Gastroesophageal sphincter (tissue), 4 donors: ENCODE measurements at regions not wholly inside any gene's neighbourhood (a gene's known extent, or its start where the extent isn't known, plus 50 kb on each side); places are given as distances from the start of the nearest gene placed in this dataset.

Source experiments
- ATAC-seq: fragments of 150-250 bp; one replicate; pipeline ENCODE4 v1.9.1; 2016; ENCODE audit warnings: mild to moderate bottlenecking, moderate library complexity
- H3K27ac ChIP-seq, 4 donors: fragments of 200-600 bp; sonication (generic) in 3 of 4; 1 replicate in 3 of 4; 2 replicates in 1 of 4; pipeline ENCODE4 v1.5.1; 2016 to 2019
- H3K27me3 ChIP-seq: fragments of 200-600 bp; sonication (generic); one replicate; pipeline ENCODE4 v1.5.1; 2019
- H3K36me3 ChIP-seq, 2 donors: fragments of 200-600 bp; sonication (generic); one replicate each; pipeline ENCODE4 v1.5.1; 2019; ENCODE audit warnings: control low read depth in 1 of 2
- H3K4me1 ChIP-seq, 3 donors: fragments of 200-600 bp; sonication (generic); 1 replicate in 2 of 3; 2 replicates in 1 of 3; pipeline ENCODE4 v1.5.1; 2016 to 2019; ENCODE audit warnings: control low read depth in 2 of 3
- H3K4me3 ChIP-seq, 2 donors: fragments of 200-600 bp; sonication (generic); one replicate each; pipeline ENCODE4 v1.5.1; 2019; ENCODE audit warnings: mild to moderate bottlenecking in 1 of 2, moderate library complexity in 1 of 2
- H3K9me3 ChIP-seq, 3 donors: fragments of 200-600 bp; sonication (generic); one replicate each; pipeline ENCODE4 v1.5.1; 2017 to 2019; ENCODE audit warnings: control low read depth in 2 of 3
- EP300 ChIP-seq: sonication (generic); formaldehyde crosslinking; IDR thresholded peaks from one replicate; pipeline ENCODE4 v1.6.1; 2017; ENCODE audit warnings: antibody characterized with exemption, mild to moderate bottlenecking
- POLR2A ChIP-seq, 2 donors: fragments of 450-650 bp; IDR thresholded peaks; one replicate each; pipeline ENCODE4 v1.6.1; 2017; ENCODE audit warnings: antibody characterized with exemption in 2 of 2, mild to moderate bottlenecking in 2 of 2, moderate library complexity in 1 of 2
- POLR2AphosphoS5 ChIP-seq: sonication (generic); formaldehyde crosslinking; IDR thresholded peaks from one replicate; pipeline ENCODE4 v1.6.1; 2017; ENCODE audit warnings: antibody characterized with exemption
- WGBS, 2 donors: methylation state at CpG; one replicate each; pipeline ENCODE4 v1.1.5; 2018; ENCODE audit warnings: low coverage in 1 of 2; 5-methylcytosine and 5-hydroxymethylcytosine counted together
- TF ChIP-seq, protein P1 (sequence below), 4 experiments: fragments of 200-600 bp in 2 of 4; fragments of 450-650 bp in 2 of 4; sonication (generic) in 1 of 4; IDR thresholded peaks; one replicate each; pipeline ENCODE4 v1.5.1; 2017 to 2019; ENCODE audit warnings: antibody characterized with exemption in 4 of 4, mild to moderate bottlenecking in 2 of 4, moderate library complexity in 2 of 4

DNA sequence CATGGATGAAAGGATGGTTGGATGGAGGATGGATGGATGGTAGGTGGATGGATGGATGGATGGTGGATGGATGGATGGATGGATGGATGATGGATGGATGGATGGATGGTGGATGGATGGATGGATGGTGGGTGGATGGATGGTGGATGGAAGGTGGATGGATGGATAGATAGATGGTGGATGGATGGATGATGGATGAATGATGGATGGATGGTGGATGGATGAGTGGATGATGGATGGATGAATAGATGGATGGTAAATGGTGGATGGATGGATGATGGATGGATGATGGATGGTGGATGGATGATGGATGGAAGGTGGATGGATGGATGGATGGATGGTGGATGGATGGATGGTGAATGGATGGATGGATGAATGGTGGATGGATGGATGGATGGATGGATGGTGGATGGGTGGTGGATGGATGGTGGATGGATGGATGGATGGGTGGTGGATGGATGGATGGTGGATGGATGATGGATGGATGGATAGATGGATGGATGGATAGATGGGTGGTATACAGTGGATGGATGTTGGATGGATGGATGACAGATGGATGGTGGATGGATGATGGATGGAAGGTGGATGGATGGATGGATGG, 350.8 kb downstream of the BRD1 start:
- no peaks in the 10 kb centered on the region for H3K36me3 ChIP-seq
- H3K9me3 ChIP-seq = peaks cover 0 to 4% (median 0%) of the 10 kb centered on the region in 3 donors
- no peak for ATAC-seq
- peaks cover 0 to 4% (median 0%) of the 10 kb centered on the region in 3 donors for H3K4me1 ChIP-seq
- H3K27me3 ChIP-seq = peaks cover 42% of the 10 kb centered on the region
- H3K27ac ChIP-seq = no peak overlapping the region
- H3K4me3 ChIP-seq = no peak overlapping the region
- TF ChIP-seq, protein P1, sequence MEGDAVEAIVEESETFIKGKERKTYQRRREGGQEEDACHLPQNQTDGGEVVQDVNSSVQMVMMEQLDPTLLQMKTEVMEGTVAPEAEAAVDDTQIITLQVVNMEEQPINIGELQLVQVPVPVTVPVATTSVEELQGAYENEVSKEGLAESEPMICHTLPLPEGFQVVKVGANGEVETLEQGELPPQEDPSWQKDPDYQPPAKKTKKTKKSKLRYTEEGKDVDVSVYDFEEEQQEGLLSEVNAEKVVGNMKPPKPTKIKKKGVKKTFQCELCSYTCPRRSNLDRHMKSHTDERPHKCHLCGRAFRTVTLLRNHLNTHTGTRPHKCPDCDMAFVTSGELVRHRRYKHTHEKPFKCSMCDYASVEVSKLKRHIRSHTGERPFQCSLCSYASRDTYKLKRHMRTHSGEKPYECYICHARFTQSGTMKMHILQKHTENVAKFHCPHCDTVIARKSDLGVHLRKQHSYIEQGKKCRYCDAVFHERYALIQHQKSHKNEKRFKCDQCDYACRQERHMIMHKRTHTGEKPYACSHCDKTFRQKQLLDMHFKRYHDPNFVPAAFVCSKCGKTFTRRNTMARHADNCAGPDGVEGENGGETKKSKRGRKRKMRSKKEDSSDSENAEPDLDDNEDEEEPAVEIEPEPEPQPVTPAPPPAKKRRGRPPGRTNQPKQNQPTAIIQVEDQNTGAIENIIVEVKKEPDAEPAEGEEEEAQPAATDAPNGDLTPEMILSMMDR (IDR thresholded peaks at IDR 0.05) = no peak
- TF ChIP-seq EP300 (no peak), POLR2AphosphoS5 (no peak), POLR2A (IDR thresholded peaks at IDR 0.05) (no peak)

DNA sequence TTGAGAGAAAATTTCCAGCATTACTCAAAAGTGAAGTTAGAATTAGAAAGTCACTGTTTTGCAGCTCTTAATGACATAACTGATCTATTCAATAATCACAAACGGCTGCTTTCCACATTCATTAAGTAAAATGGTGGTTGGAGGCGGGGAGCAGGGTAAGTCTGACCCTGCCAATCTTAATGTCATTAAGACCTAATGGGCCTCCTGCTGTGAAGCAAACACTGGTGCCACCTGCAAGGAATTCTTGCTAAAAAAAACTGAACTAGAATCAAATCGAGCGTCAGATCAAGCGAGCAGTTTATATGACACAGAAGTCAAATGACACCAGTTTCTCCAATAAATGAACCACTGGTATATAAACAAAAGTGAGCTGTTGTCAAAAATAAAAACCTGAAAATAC, 351.5 kb downstream of the BRD1 start:
- 76 to 84% methylated on average over 4 to 5 of the region's 5 CpGs for WGBS, 2 donors
- H3K9me3 ChIP-seq = peaks cover 0 to 4% (median 0%) of the 10 kb centered on the region in 3 donors
- TF ChIP-seq EP300 (no peak), POLR2AphosphoS5 (no peak), POLR2A (IDR thresholded peaks at IDR 0.05) (no peak)
- TF ChIP-seq, protein P1 (IDR thresholded peaks at IDR 0.05) = no peak
- ATAC-seq = no peak
- H3K36me3 ChIP-seq = no peaks in the 10 kb centered on the region
- H3K4me1 ChIP-seq = no peaks in the 10 kb centered on the region
- no peak overlapping the region for H3K4me3 ChIP-seq
- peaks cover 42% of the 10 kb centered on the region for H3K27me3 ChIP-seq
- H3K27ac ChIP-seq = no peak overlapping the region

- WGBS, 2 donors = 75 to 79% methylated on average over 4 of the region's 5 CpGs
- H3K9me3 ChIP-seq = peaks cover 0 to 4% (median 0%) of the 10 kb centered on the region in 3 donors
- H3K4me1 ChIP-seq = no peaks in the 10 kb centered on the region
- TF ChIP-seq POLR2A (IDR thresholded peaks at IDR 0.05) (no peak), EP300 (no peak), POLR2AphosphoS5 (no peak)
- TF ChIP-seq, protein P1 (IDR thresholded peaks at IDR 0.05) = no peak
- no peaks in the 10 kb centered on the region for H3K36me3 ChIP-seq
- no peak for ATAC-seq
- no peak overlapping the region for H3K27ac ChIP-seq
- peaks cover 44% of the 10 kb centered on the region for H3K27me3 ChIP-seq
- H3K4me3 ChIP-seq = no peak overlapping the region
These were observed 352.4 kb downstream of the BRD1 start for GRCh38 chr22:49475253-49475652.

GRCh38 chr22:49473286-49473685, 354.4 kb downstream of the BRD1 start:
- no peaks in the 10 kb centered on the region for H3K36me3 ChIP-seq
- H3K9me3 ChIP-seq = no peaks in the 10 kb centered on the region
- no peaks in the 10 kb centered on the region for H3K4me1 ChIP-seq
- 80% methylated on average over 1 of the region's 11 CpGs; no CpG with 5 or more reads in 1 of the 2 donors for WGBS, 2 donors
- no peak overlapping the region for H3K4me3 ChIP-seq
- TF ChIP-seq POLR2AphosphoS5 (no peak), POLR2A (IDR thresholded peaks at IDR 0.05) (no peak), EP300 (no peak)
- TF ChIP-seq, protein P1 (IDR thresholded peaks at IDR 0.05) = no peak
- H3K27ac ChIP-seq = no peak overlapping the region
- peaks cover 59% of the 10 kb centered on the region for H3K27me3 ChIP-seq
- ATAC-seq = no peak

- Histone ChIP-seq H3K4me3 (no peak overlapping the region), H3K27ac (no peak overlapping the region), H3K9me3 (no peaks in the 10 kb centered on the region), H3K4me1 (no peaks in the 10 kb centered on the region), H3K27me3 (peaks cover 81% of the 10 kb centered on the region), H3K36me3 (no peaks in the 10 kb centered on the region)
- ATAC-seq = no peak
- WGBS, 2 donors = 67 to 76% methylated on average over 7 to 15 of the region's 15 CpGs
- TF ChIP-seq, protein P1 (IDR thresholded peaks at IDR 0.05) = no peak
- TF ChIP-seq POLR2A (IDR thresholded peaks at IDR 0.05) = no peak
- no peak for TF ChIP-seq POLR2AphosphoS5
- TF ChIP-seq EP300 = no peak
These were observed 356.8 kb downstream of the BRD1 start for GRCh38 chr22:49470741-49471503.
